ENCODE measurements at regions not wholly inside any gene's neighbourhood (a gene's known extent, or its start where the extent isn't known, plus 50 kb on each side); places are given as distances from the start of the nearest gene placed in this dataset.
"Not testable (repeated sequence)": the region's sequence is repeated elsewhere in the genome, so short reads cannot be mapped to it uniquely, and the experiment has no call there.

DNA sequence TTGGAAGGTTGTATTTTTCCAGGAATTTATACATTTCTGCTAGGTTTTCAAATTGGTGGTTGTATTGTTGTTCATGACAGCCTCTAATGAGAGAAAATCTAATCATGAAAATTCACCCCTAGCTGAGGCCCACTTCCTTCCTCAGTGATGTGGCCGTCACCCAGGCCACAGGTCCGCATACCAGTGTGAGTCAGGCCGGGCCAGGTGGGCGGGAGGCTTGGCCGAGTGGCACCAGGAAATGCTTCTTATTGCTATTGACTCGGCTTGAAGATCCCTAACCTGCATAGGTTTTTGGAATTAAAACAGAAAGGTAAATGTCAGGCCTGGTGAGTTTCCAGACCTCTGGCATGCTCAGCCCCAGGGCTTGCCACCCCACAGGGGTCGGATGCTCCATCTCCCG is 88.7 kb downstream of the SCGB2B2 start:
- WGBS, 10 experiments, result 0 to 74% (median 60%) methylated on average over 1 to 6 of the region's 8 CpGs; no CpG with 5 or more reads in 3 of the 10 experiments
- in situ Hi-C loops (cut with MboI; ENCODE audit: low pct_unique_long_range_greater_than_20kb in 2 of 9, low sequenced_read_pairs in 9 of 9, unreplicated experiment in 9 of 9), result no loop called here
- Histone ChIP-seq H3K27ac (no peak overlapping the region), H3K4me3 (no peak overlapping the region), H3K4me1 (replicated peaks in 1 of 2) (no peaks in the 10 kb centered on the region)
- ATAC-seq (replicated peaks in 6 of 8), result no peak

DNA sequence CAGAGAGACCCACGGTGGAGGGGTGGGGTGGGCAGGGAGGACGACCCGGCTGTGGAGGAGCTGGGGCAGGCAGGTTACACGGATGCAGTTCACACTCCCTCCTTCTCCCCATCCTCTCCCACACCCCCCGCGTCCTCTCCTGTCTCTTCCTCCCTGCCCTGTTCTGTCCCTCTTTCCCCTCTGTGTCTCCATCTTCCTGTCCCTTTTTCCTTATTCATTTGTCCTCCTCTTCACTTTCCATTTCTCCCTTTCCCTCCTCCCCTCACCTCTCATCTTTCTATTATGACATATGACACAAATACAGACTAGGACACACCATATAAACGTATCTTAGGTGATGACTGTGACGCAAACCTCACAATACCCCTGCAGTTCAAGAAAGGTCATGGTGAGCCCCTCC is 96.6 kb downstream of the SCGB2B2 start:
- in situ Hi-C loops (cut with MboI; ENCODE audit: low pct_unique_long_range_greater_than_20kb in 2 of 9, low sequenced_read_pairs in 9 of 9, unreplicated experiment in 9 of 9), result no loop called here
- no peak for ATAC-seq (replicated peaks in 6 of 8)
- 27 to 71% (median 55%) methylated on average over 1 to 5 of the region's 8 CpGs; no CpG with 5 or more reads in 4 of the 10 experiments for WGBS, 10 experiments
- Histone ChIP-seq H3K27ac (no peak overlapping the region), H3K4me1 (replicated peaks in 1 of 2) (no peaks in the 10 kb centered on the region), H3K4me3 (no peak overlapping the region)

DNA sequence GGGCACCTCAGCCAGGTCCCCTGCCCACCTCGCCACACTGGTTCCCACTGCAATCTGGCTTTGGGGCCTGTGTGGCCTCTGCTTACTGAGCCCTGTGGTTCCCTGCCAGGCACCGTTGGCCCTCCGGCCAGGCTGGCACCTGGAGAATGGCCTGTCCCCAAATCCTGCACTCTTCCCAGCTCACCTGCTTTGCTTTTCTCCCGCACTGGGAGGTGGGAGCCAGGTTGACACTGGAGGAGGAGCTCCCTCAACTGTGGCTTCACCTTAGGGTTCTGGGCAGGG is 97.0 kb downstream of the SCGB2B2 start:
- Histone ChIP-seq H3K4me3 (no peak overlapping the region), H3K27ac (no peak overlapping the region), H3K4me1 (replicated peaks in 1 of 2) (no peaks in the 10 kb centered on the region)
- 67 to 80% (median 72%) methylated on average over 1 to 3 of the region's 4 CpGs; no CpG with 5 or more reads in 7 of the 10 experiments for WGBS, 10 experiments
- in situ Hi-C loops (cut with MboI; ENCODE audit: low pct_unique_long_range_greater_than_20kb in 2 of 9, low sequenced_read_pairs in 9 of 9, unreplicated experiment in 9 of 9), result no loop called here
- no peak for ATAC-seq (replicated peaks in 6 of 8)

DNA sequence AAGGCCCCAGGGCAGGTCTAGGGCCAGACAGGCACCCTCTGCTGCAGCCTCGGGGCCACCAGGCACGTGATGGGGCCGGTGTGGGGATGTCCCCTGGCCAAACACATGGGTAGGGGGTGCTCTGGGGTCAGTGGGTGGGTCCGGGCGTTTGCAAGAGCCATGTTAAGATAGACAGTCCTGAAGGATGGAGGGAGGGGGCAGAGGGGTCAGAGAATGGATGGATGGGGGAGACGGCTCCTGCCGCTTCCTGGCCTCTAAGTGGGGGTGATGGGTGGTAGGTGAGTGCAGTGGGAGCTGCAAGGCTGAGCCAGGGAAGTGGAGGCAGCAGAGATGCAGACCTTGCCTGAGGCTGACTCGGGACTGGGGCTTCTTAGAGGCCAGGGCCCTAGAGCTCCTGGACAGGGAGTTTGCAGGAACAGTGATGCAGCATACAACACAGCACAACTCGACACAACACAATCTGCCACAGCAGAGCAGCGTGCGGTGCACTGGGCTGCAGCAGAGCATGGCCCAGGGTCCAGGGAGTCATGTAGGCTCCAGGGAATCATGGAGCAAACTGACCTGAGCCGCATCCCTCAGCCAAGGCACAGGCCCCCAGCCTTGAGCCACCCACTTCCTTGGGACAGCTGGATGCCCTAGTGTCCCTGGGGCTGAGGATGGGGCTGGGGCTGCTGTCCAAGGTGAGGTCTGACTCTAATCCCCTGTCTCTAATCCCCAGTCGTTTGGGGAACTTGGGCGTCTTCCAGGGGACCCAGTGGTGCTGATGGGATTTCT is 97.5 kb downstream of the SCGB2B2 start:
- in situ Hi-C loops (cut with MboI; ENCODE audit: low pct_unique_long_range_greater_than_20kb in 2 of 9, low sequenced_read_pairs in 9 of 9, unreplicated experiment in 9 of 9), result no loop called here
- H3K4me3 ChIP-seq, result no peak overlapping the region
- ATAC-seq (replicated peaks in 6 of 8), result no peak
- 0 to 63% (median 40%) methylated on average over 1 to 3 of the region's 14 CpGs; no CpG with 5 or more reads in 5 of the 10 experiments for WGBS, 10 experiments
- H3K27ac ChIP-seq, result no peak overlapping the region
- H3K4me1 ChIP-seq (replicated peaks in 1 of 2), result no peaks in the 10 kb centered on the region

DNA sequence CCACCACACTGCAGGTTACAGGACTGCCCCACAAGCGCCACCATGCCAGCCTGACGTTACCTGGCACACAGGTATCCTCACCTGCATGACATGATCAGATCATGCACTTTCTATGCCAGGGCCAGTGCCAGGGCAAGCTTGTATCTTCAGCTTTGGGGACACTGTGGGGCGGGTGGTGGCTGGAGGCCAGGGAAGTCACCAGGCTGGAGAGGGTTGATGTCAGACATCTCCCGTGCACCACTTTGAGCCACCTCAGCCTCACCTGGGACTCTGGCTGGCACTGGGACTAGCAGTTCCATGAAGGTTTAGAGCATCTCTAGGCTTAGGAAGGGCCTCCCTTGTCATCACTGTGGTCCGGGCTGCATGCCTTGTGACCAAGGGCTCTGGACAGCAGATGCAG is 97.2 kb downstream of the WTIP start:
- H3K27ac ChIP-seq, result no peak overlapping the region
- H3K4me1 ChIP-seq (replicated peaks in 1 of 2), result no peaks in the 10 kb centered on the region
- no peak for ATAC-seq (replicated peaks in 6 of 8)
- WGBS, 10 experiments, result 0 to 90% (median 76%) methylated on average over 1 to 3 of the region's 5 CpGs; no CpG with 5 or more reads in 6 of the 10 experiments
- no peak overlapping the region for H3K4me3 ChIP-seq
- in situ Hi-C loops (cut with MboI; ENCODE audit: low pct_unique_long_range_greater_than_20kb in 2 of 9, low sequenced_read_pairs in 9 of 9, unreplicated experiment in 9 of 9), result no loop called here

DNA sequence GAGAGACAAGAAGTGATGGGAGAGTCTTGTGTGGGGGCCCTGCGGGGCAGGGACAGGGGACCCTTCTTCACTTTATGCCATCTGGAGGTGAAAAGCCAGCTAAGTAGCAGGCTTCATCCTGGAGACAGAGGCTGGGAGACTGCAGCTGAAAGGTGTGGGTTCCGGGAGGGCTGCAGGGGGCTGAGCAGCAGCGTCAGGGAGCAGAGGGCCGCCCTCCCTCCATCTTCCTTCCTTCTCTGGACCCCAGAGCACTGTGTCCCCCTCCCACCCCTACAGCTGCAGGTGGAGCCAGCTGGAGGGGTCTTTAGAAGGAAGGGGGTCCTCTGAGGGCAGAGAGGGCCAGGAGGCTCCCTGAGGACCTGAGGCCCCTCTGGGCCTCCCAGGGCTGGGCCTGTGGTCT is 96.6 kb downstream of the WTIP start:
- ATAC-seq (replicated peaks in 6 of 8), result no peak
- H3K4me3 ChIP-seq, result no peak overlapping the region
- WGBS, 10 experiments, result 67% methylated on average over 1 of the region's 4 CpGs; no CpG with 5 or more reads in 9 of the 10 experiments
- H3K4me1 ChIP-seq (replicated peaks in 1 of 2), result no peaks in the 10 kb centered on the region
- no peak overlapping the region for H3K27ac ChIP-seq
- in situ Hi-C loops (cut with MboI; ENCODE audit: low pct_unique_long_range_greater_than_20kb in 2 of 9, low sequenced_read_pairs in 9 of 9, unreplicated experiment in 9 of 9), result no loop called here

DNA sequence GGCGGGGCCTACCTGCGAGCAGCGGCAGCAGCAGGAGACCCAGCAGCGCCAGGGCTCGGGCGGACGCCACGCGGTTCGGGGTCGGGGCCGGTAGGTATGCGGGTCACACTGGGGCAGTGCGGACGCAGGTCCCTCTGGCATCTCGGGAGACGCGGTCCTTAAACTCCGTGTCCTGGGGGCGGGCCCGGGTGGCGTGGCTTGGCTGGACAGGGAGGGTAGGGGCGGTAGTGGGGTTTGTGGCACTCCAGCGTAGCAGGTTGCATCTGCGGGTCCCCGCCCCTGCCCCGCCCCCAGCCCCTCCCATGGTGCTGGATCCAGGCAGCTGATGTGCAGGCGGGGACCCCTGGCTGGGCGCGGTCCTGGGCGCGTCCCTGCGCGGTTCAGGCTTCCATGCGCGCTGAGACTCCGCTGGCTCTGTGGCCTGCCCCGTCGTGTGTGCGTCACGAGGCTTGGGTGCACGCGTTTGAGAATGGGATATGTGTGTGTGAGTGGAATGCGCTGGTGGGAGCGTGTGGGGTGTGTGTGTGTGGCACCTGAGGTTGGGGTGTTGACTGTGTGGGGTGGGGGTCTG is 96.1 kb downstream of the WTIP start:
- H3K27ac ChIP-seq, result no peak overlapping the region
- H3K4me1 ChIP-seq (replicated peaks in 1 of 2), result no peaks in the 10 kb centered on the region
- in situ Hi-C loops (cut with MboI; ENCODE audit: low pct_unique_long_range_greater_than_20kb in 2 of 9, low sequenced_read_pairs in 9 of 9, unreplicated experiment in 9 of 9), result no loop called here
- ATAC-seq (replicated peaks in 6 of 8), result peak; percentile 17 to 98 (median 90)
- 60% methylated on average over 1 of the region's 45 CpGs; no CpG with 5 or more reads in 9 of the 10 experiments for WGBS, 10 experiments
- no peak overlapping the region for H3K4me3 ChIP-seq

DNA sequence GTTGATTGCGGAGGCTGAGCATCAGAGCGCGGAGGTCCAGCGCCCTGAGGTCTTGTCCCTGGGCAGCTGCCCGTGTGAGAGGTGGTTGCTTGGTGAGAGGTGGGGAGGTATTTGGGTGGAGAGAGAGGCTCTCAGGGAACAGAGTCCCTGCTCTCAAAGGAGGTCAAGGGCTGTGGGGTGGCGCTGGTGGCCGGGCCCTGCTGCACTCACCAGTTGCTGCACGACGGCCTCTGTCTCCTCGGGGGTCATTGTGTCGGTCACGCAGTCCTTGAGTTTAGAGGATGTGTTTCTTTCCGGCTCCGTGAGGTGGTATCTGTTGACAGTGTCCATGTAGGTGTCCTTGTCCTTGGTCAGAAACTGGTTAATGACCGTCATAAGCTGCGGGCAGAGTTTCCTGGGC is 95.5 kb downstream of the WTIP start:
- in situ Hi-C loops (cut with MboI; ENCODE audit: low pct_unique_long_range_greater_than_20kb in 2 of 9, low sequenced_read_pairs in 9 of 9, unreplicated experiment in 9 of 9), result no loop called here
- WGBS, 10 experiments, result 18 to 80% (median 50%) methylated on average over 1 to 2 of the region's 16 CpGs; no CpG with 5 or more reads in 6 of the 10 experiments
- H3K4me1 ChIP-seq (replicated peaks in 1 of 2), result no peaks in the 10 kb centered on the region
- ATAC-seq (replicated peaks in 6 of 8), result no peak
- H3K27ac ChIP-seq, result no peak overlapping the region
- no peak overlapping the region for H3K4me3 ChIP-seq

DNA sequence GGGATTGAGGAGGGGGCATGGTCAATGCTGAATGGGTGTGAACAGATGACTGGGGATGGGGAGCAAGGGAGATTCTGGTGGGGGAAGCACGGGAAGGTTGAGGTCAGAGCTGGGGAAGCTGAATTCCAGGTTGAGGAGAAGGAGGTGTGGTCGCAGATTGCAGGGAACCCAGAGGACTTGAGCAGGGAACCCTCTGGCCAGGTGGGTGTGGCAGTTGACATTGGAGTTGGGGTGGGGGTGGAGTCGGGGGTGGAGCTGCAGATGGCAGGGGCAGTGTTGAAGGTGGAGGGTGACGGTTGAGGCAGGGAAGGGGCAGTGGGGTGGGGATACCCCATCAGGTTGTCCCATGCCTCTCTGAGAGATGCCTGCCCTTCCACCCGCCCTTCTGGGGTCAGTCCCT is 94.7 kb downstream of the WTIP start:
- Histone ChIP-seq H3K4me1 (replicated peaks in 1 of 2) (no peaks in the 10 kb centered on the region), H3K4me3 (no peak overlapping the region), H3K27ac (no peak overlapping the region)
- no peak for ATAC-seq (replicated peaks in 6 of 8)
- in situ Hi-C loops (cut with MboI; ENCODE audit: low pct_unique_long_range_greater_than_20kb in 2 of 9, low sequenced_read_pairs in 9 of 9, unreplicated experiment in 9 of 9), result no loop called here
- 100% methylated on average over 1 of the region's 5 CpGs; no CpG with 5 or more reads in 9 of the 10 experiments for WGBS, 10 experiments

DNA sequence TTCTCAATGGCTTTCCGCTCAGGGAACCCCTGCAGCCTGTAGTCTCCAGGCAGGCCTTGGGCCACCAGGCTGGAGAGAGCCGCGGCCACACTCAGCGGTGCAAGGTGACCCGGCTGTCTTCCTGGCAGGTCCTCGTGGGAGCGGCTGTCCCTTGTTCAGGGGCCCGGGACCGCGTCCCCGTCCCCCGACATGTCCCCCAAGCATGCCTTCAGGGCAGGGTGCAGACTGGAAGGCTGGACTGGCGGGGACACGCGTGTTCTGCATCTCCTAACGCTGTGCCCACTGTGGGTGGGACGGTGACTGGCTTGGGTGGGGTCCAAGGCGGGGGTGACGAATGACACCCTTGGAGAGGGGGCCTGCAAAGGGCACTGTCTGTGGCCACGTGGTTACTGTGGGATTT is 93.6 kb downstream of the WTIP start:
- ATAC-seq (replicated peaks in 6 of 8), result no peak
- in situ Hi-C loops (cut with MboI; ENCODE audit: low pct_unique_long_range_greater_than_20kb in 2 of 9, low sequenced_read_pairs in 9 of 9, unreplicated experiment in 9 of 9), result no loop called here
- 40 to 83% methylated on average over 1 to 2 of the region's 20 CpGs; no CpG with 5 or more reads in 8 of the 10 experiments for WGBS, 10 experiments
- Histone ChIP-seq H3K4me1 (replicated peaks in 1 of 2) (no peaks in the 10 kb centered on the region), H3K4me3 (no peak overlapping the region), H3K27ac (no peak overlapping the region)

DNA sequence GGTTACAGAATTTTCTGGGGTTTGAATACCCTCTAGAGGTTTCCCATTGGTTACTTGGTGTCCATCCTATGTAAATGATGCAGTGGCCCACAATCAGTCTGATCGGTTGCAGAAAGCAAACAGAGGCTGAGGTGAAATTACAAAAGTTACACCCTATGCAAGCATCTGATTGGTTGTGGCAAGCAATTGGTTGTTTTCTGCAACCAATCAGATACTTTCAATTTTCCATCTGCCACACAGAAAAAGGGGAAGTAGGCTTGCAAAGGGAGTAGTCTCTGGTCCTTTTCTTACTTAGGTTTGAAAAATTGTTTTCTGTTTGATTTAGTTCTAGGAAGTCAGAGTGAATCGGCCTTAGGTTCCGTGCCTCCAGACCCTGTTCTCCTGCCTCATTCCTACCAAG is 93.1 kb downstream of the WTIP start:
- H3K4me1 ChIP-seq (replicated peaks in 1 of 2), result no peaks in the 10 kb centered on the region
- H3K4me3 ChIP-seq, result no peak overlapping the region
- 0 to 100% (median 83%) methylated on average over 1 to 3 of the region's 3 CpGs; no CpG with 5 or more reads in 3 of the 10 experiments for WGBS, 10 experiments
- in situ Hi-C loops (cut with MboI; ENCODE audit: low pct_unique_long_range_greater_than_20kb in 2 of 9, low sequenced_read_pairs in 9 of 9, unreplicated experiment in 9 of 9), result no loop called here
- H3K27ac ChIP-seq, result no peak overlapping the region
- ATAC-seq (replicated peaks in 6 of 8), result no peak

DNA sequence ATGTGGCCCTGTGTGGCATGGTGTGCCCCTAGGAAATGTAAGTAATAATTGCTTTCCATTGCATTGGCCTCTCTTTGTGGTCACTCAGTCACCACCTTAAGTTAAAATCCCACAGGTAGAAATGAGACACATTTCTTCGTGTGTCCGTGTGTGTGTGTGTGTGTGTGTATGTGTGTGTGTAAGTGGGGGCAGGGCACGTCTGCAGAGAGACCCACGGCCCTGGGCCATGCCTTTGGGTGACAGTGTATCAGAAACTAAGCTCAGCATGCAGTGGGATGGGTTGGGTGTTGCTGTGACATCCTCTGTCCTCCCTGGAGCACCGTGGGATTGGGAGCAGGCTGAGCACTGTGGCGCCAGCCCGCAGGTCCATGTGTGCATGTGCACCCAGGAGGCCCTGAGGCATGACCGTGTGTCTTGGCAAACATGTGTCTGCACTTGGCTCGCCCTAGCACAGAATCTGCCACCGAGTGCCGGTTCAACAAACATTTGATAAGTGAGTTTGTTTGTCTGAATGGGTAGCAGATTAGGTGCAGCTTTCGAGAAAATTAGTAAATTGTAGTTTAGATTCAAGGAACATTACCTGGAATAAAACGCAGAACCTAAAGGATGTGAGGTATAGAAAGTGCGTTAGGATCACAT is 91.8 kb downstream of the WTIP start:
- in situ Hi-C loops (cut with MboI; ENCODE audit: low pct_unique_long_range_greater_than_20kb in 2 of 9, low sequenced_read_pairs in 9 of 9, unreplicated experiment in 9 of 9), result no loop called here
- H3K4me1 ChIP-seq (replicated peaks in 1 of 2), result no peaks in the 10 kb centered on the region
- no peak overlapping the region for H3K27ac ChIP-seq
- ATAC-seq (replicated peaks in 6 of 8), result no peak
- WGBS, 10 experiments, result 17 to 80% (median 58%) methylated on average over 1 to 9 of the region's 14 CpGs; no CpG with 5 or more reads in 4 of the 10 experiments
- no peak overlapping the region for H3K4me3 ChIP-seq

DNA sequence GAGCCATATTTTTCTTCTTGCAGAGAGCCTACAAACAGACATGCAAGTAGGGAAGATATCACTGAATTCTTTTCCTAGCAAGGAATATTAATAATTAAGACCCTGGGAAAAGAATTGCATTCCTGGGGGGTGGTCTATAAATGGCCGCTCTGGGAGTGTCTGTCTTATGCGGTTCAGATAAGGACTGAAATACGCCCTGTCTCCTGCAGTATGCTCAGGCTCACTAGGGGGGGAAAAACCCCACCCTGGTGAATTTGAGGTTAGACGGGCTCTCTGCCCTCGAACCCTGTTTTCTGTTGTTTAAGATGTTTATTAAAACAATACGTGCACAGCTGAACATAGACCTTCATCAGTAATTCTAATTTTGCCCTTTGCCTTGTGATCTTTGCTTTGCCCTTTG is 88.6 kb downstream of the WTIP start:
- 0 to 100% (median 74%) methylated on average over 1 to 5 of the region's 6 CpGs; no CpG with 5 or more reads in 1 of the 10 experiments for WGBS, 10 experiments
- in situ Hi-C loops (cut with MboI; ENCODE audit: low pct_unique_long_range_greater_than_20kb in 2 of 9, low sequenced_read_pairs in 9 of 9, unreplicated experiment in 9 of 9); ATAC-seq (replicated peaks in 6 of 8): not testable (repeated sequence)

More for the DNA sequence above, 88.6 kb downstream of the WTIP start:
- H3K27ac ChIP-seq; H3K4me3 ChIP-seq; H3K4me1 ChIP-seq (replicated peaks in 1 of 2): not testable (repeated sequence)

Measured in motor neuron (in vitro differentiated cells).